H4 (cell line): ENCODE measurements at regions not wholly inside any gene's neighbourhood (a gene's known extent, or its start where the extent isn't known, plus 50 kb on each side); places are given as distances from the start of the nearest gene placed in this dataset.
A peak's percentile ranks its signal among the peaks of the same experiment; 100 is the strongest.

Source experiments
- DNase-seq: peaks from one replicate; pipeline ENCODE4 v3.0.0-alpha.2; 2015; ENCODE audit warnings: low spot score

GRCh38 chr1:96964761-96965160 is 243.2 kb downstream of the PTBP2 start:
- no peak for DNase-seq

GRCh38 chr1:96966536-96967138 is 245.1 kb downstream of the PTBP2 start:
- DNase-seq, result peak; percentile 30

GRCh38 chr1:96967311-96967710 is 245.7 kb downstream of the PTBP2 start:
- no peak for DNase-seq

- DNase-seq, result no peak
Measured at GRCh38 chr1:96968541-96968940, 247.0 kb downstream of the PTBP2 start.

GRCh38 chr1:96968983-96969382 is 247.4 kb downstream of the PTBP2 start:
- DNase-seq, result no peak

GRCh38 chr1:96969656-96970163 is 248.1 kb downstream of the PTBP2 start:
- DNase-seq, result no peak

GRCh38 chr1:96971439-96971838 is 249.9 kb downstream of the PTBP2 start:
- no peak for DNase-seq

GRCh38 chr1:96971849-96972602 is 250.4 kb downstream of the PTBP2 start:
- DNase-seq, result peak; percentile 36

- DNase-seq, result peak; percentile 11
Measured at GRCh38 chr1:96973605-96974004, 252.0 kb downstream of the PTBP2 start.

- no peak for DNase-seq
Measured at GRCh38 chr1:96978444-96978843, 256.9 kb downstream of the PTBP2 start.

- DNase-seq, result no peak
Measured at GRCh38 chr1:96978901-96979300, 257.3 kb downstream of the PTBP2 start.

- DNase-seq, result no peak
Measured at GRCh38 chr1:96979304-96980268, 258.0 kb downstream of the PTBP2 start.

GRCh38 chr1:96980448-96980847 is 258.9 kb downstream of the PTBP2 start:
- no peak for DNase-seq

- DNase-seq, result no peak
Measured at GRCh38 chr1:96981181-96981580, 259.6 kb downstream of the PTBP2 start.

- no peak for DNase-seq
Measured at GRCh38 chr1:96982118-96982517, 260.5 kb downstream of the PTBP2 start.

GRCh38 chr1:96983866-96984265 is 262.3 kb downstream of the PTBP2 start:
- no peak for DNase-seq

GRCh38 chr1:96987186-96987703 is 265.7 kb downstream of the PTBP2 start:
- no peak for DNase-seq

GRCh38 chr1:96989302-96989701 is 267.7 kb downstream of the PTBP2 start:
- DNase-seq, result no peak

- no peak for DNase-seq
Measured at GRCh38 chr1:96990136-96990535, 268.6 kb downstream of the PTBP2 start.

- no peak for DNase-seq
Measured at GRCh38 chr1:96991261-96991660, 269.7 kb downstream of the PTBP2 start.

- DNase-seq, result no peak
Measured at GRCh38 chr1:96992871-96993270, 271.3 kb downstream of the PTBP2 start.

- no peak for DNase-seq
Measured at GRCh38 chr1:96995351-96995750, 273.8 kb downstream of the PTBP2 start.
